Karpas-422 (cell line): ENCODE measurements at regions not wholly inside any gene's neighbourhood (a gene's known extent, or its start where the extent isn't known, plus 50 kb on each side); places are given as distances from the start of the nearest gene placed in this dataset. TPM values are rescaled to one million over a fixed set of nuclear protein-coding genes. Genes with fewer than 3 reads are reported as not detected.
"Not testable (repeated sequence)": the region's sequence is repeated elsewhere in the genome, so short reads cannot be mapped to it uniquely, and the experiment has no call there.

Experiments
- DNase-seq: peaks from one replicate; pipeline ENCODE4 v3.0.0-alpha.2; 2015
- H2AFZ ChIP-seq: fragments of 200-600 bp; sonication (generic); 2 replicates; pipeline ENCODE4 v1.6.1; 2014; ENCODE audit warnings: antibody characterized with exemption, low read length, mixed read lengths
- H3K27ac ChIP-seq: fragments of 200-600 bp; sonication (generic); 2 replicates; pipeline ENCODE4 v1.5.1; 2014; ENCODE audit warnings: mild to moderate bottlenecking, low read length, moderate library complexity
- H3K27me3 ChIP-seq: fragments of 200-600 bp; sonication (generic); 2 replicates; pipeline ENCODE4 v1.6.1; 2014; ENCODE audit warnings: low read length, mixed read lengths
- H3K36me3 ChIP-seq: fragments of 200-600 bp; sonication (generic); 2 replicates; pipeline ENCODE4 v1.6.1; 2014; ENCODE audit warnings: low read length, mixed read lengths; ENCODE audit not compliant: insufficient read depth
- H3K4me1 ChIP-seq: fragments of 200-600 bp; sonication (generic); 2 replicates; pipeline ENCODE4 v1.6.1; 2014; ENCODE audit warnings: mild to moderate bottlenecking, low read length, mixed read lengths
- H3K4me2 ChIP-seq: fragments of 200-600 bp; sonication (generic); 2 replicates; pipeline ENCODE4 v1.6.1; 2014; ENCODE audit warnings: low read length, low read depth, mild to moderate bottlenecking; ENCODE audit not compliant: poor library complexity, severe bottlenecking
- H3K4me3 ChIP-seq: fragments of 200-600 bp; sonication (generic); 2 replicates; pipeline ENCODE4 v1.5.1; 2014; ENCODE audit warnings: mild to moderate bottlenecking, antibody characterized with exemption, low read length, mixed read lengths
- H3K79me2 ChIP-seq: fragments of 200-600 bp; sonication (generic); 2 replicates; pipeline ENCODE4 v1.6.1; 2014; ENCODE audit warnings: mild to moderate bottlenecking, low read length, mixed read lengths
- H3K9ac ChIP-seq: fragments of 200-600 bp; sonication (generic); 2 replicates; pipeline ENCODE4 v1.6.0; 2014; ENCODE audit warnings: low read length
- H3K9me2 ChIP-seq: fragments of 200-600 bp; sonication (generic), shearing (Covaris generic); replicated peaks from 2 replicates; pipeline ENCODE4 v1.6.0; 2014; ENCODE audit warnings: mild to moderate bottlenecking, low read length, moderate library complexity; ENCODE audit not compliant: insufficient read depth
- H3K9me3 ChIP-seq: fragments of 300-700, 200-600 bp; sonication (generic); 2 replicates; pipeline ENCODE4 v1.6.1; 2014; ENCODE audit warnings: low read length, mixed read lengths
- H4K20me1 ChIP-seq: fragments of 200-600 bp; sonication (generic); 2 replicates; pipeline ENCODE4 v1.6.1; 2014; ENCODE audit warnings: mild to moderate bottlenecking, antibody characterized with exemption, low read length, low read depth; ENCODE audit not compliant: insufficient read depth
- small RNA-seq: library from RNA; depleted of rRNA; stranded (forward); fragments of <200 nt; gene quantifications from one replicate; pipeline ENCODE3, GENCODE V24; 2014

DNA sequence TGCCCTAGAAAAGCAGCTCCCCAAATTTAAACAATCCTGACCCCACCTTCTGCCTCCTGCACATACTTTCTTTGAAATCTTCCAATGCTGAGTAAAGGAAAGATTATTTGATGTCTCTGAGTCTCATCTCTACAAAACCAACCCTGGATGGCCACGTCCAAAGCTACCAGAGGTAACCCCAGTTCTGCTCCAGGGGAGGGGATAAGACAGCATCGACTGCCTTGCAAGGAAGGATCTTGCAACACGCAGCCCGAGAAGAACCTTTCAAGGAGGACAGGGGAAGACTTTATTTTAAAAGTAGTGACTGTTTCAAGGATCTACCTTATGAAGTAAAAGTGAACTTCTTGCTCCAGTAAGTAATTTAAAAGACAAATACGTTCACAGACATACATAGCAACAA is 66.5 kb upstream of the TMEM45B start:
- Histone ChIP-seq H3K9ac (no peak overlapping the region), H2AFZ (no peak overlapping the region), H3K9me3 (no peaks in the 10 kb centered on the region), H3K9me2 (no peaks in the 10 kb centered on the region), H3K27ac (no peak overlapping the region), H3K27me3 (no peaks in the 10 kb centered on the region), H3K4me1 (no peaks in the 10 kb centered on the region), H3K79me2 (no peaks in the 10 kb centered on the region), H4K20me1 (no peaks in the 10 kb centered on the region), H3K4me3 (no peak overlapping the region), H3K36me3 (no peaks in the 10 kb centered on the region), H3K4me2 (no peak overlapping the region)
- DNase-seq: no peak

DNA sequence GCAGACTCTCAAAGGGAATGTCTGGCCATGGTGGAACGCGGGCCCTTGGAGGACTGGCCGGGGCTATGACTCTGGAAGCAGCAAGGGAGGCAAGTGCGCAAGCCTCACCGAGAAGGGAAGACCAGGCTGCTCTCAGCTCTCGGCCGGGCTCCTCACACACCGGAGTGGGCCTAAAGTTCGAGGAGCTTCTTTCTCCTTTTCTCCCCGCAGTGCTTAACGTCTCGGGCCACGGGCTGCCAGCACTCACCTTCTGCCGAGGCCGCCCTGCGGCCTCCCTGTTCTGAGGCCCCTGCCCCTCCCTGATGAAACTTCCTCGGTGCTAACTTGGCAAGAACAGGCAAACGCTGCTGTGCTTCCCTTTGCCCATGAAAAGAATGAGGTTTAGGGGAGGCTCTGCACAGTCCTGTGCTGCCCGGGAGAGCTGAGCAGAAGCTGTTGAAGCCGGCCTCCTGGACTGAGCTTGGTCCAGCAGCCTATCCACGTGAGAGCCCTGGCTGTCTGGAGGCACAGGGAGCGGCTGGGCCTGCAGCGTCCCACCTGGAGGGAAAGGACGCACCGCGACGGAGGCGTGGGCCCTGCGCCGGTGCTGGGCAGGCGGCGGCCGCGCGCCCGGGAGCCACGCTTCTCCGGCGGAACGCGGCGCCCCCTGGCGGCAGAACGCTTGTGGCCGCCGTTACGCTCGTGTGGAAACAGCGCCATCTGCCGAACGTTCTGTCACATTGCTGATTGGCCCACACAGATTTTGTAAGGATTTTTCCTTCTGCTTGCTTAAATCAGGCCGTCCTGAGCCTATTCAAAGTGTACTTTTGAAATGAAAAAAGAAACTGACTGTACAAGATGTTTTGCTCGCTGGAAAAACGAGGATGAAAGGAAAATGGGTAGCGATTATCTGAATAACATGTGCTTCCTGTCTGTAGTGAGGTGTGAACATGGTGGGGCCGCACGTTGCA is 65.0 kb upstream of the TMEM45B start:
- Histone ChIP-seq H3K27me3 (no peaks in the 10 kb centered on the region), H2AFZ (no peak overlapping the region), H3K9me3 (no peaks in the 10 kb centered on the region), H3K27ac (no peak overlapping the region), H3K4me1 (no peaks in the 10 kb centered on the region), H3K79me2 (no peaks in the 10 kb centered on the region), H3K4me2 (no peak overlapping the region), H4K20me1 (no peaks in the 10 kb centered on the region), H3K4me3 (no peak overlapping the region), H3K36me3 (no peaks in the 10 kb centered on the region), H3K9ac (no peak overlapping the region), H3K9me2 (no peaks in the 10 kb centered on the region)
- DNase-seq: peak; percentile 74

DNA sequence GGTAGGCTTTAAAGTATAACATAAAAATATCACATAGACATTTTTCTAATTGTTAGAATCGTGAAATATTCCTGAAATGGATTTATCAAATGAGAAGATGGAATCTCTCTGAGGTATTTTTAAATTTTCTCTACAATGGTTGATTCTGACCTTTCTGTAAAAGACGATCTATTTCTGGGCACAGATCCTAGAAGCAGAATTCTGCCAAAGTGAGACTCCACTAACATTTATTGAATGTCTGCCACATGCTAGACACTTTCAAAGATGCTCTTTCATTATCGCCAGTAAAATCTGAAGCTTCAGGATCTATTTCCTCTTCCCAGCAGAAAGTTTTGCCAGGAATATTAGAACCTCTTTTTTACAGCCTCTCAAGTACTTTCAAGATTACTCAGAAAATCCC is 64.1 kb upstream of the TMEM45B start:
- H4K20me1 ChIP-seq: no peaks in the 10 kb centered on the region
- no peaks in the 10 kb centered on the region for H3K79me2 ChIP-seq
- no peak overlapping the region for H3K4me2 ChIP-seq
- H2AFZ ChIP-seq: no peak overlapping the region
- no peaks in the 10 kb centered on the region for H3K4me1 ChIP-seq
- H3K9ac ChIP-seq: no peak overlapping the region
- no peak overlapping the region for H3K4me3 ChIP-seq
- DNase-seq: no peak
- H3K9me2 ChIP-seq: no peaks in the 10 kb centered on the region
- H3K27me3 ChIP-seq: no peaks in the 10 kb centered on the region
- no peaks in the 10 kb centered on the region for H3K9me3 ChIP-seq
- H3K27ac ChIP-seq: no peak overlapping the region
- no peaks in the 10 kb centered on the region for H3K36me3 ChIP-seq

DNA sequence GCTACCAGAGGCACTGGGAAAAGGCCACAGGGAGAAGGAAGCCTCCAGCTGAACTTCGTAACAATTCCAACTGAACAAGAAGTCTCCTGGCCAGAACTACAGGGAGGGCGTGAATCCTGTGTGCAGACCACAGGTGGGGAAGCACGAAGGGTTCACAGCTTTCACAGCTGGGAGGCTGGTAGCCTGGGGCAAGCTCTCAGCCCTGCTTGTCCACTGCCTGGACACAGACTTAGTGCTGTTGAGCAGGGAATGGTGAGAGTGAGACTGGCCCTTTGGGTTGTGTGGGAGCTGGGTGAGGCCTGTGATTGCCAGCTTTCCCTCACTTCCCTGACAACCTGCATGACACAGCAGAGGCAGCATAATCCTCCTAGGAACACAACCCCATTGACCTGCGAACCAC is 52.1 kb upstream of the TMEM45B start:
- DNase-seq, H3K9me2 ChIP-seq, H3K4me2 ChIP-seq, H3K4me1 ChIP-seq, H3K9me3 ChIP-seq, H2AFZ ChIP-seq, H3K9ac ChIP-seq, H3K79me2 ChIP-seq, H3K27me3 ChIP-seq, H3K36me3 ChIP-seq, H3K27ac ChIP-seq, H3K4me3 ChIP-seq, H4K20me1 ChIP-seq: not testable (repeated sequence)

DNA sequence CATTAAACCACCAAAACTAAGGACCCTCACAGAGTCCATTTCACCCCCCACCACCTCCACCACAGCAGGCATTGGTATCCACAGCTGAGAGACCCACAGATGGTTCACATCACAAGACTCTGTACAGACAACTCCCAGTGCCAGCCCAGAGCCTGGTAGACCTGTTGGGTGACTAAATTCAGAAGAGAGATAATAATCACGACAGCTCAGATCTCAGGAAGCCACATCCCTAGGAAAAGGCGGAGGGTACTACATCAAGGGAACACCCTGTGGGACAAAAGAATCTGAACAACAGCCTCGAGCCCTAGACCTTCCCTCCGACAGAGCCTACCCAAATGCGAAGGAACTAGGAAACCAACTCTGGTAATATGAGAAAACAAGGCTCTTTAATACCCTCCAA is 51.4 kb upstream of the TMEM45B start:
- H4K20me1 ChIP-seq, H3K9me3 ChIP-seq, H2AFZ ChIP-seq, H3K79me2 ChIP-seq, DNase-seq, H3K9me2 ChIP-seq, H3K27ac ChIP-seq, H3K27me3 ChIP-seq, H3K4me1 ChIP-seq, H3K4me3 ChIP-seq, H3K9ac ChIP-seq, H3K4me2 ChIP-seq, H3K36me3 ChIP-seq: not testable (repeated sequence)

Small RNA genes in the stretch of these regions (small RNA-seq; reads per million reads assigned to genes)
- not detected for gene RPS27P20
